HG03378 (cell line): ENCODE measurements at regions not wholly inside any gene's neighbourhood (a gene's known extent, or its start where the extent isn't known, plus 50 kb on each side); places are given as distances from the start of the nearest gene placed in this dataset.

Source experiments
- ATAC-seq: cut with Tn5 transposase; IDR thresholded peaks from one replicate; pipeline ENCODE4 v1.9.1; 2021; ENCODE audit warnings: mild to moderate bottlenecking, moderate library complexity; ENCODE audit not compliant: unreplicated experiment

DNA sequence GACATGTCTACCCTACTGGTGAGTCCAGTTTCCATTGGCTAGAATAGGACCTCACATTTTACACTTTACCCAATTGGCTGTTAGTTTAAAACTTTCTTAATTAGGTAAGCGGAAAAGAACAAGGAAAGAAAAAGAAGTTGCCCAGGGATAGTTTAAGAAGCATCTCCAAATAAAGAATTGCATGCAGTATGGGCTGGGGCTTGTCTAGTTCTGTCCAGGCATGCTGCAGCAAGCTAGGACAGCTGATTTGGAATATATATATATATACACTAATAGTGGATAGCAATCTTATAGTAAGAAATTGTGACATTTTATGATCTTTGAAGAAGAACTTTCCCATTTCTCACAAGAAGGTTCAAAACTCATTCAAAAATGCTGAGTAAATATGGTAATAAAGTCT is 90.0 kb upstream of the ERBB4 start:
- ATAC-seq = no peak

DNA sequence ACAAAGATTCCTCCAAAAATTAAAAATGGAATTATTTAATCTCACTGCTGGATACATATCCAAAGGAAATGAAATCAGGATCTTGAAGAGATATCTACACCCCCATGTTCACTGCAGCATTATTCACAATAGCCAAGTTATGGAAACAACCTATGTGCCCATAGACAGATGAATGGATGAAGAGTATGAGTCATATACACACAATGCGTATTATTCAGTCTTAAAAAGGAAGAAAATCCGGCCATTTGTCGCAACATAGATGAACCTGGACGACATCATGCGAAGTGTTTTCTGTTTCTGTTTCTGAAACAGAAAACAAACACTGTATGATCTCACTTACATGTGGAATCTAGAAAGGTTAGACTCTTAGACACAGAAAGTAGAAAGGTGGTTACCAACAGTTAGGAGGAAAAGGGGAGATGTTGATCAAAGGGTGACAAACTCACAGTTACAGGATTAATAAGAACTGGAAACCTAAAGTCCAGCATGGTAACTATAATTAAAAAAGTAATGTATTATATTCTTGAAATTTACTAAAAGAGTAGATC is 87.8 kb upstream of the ERBB4 start:
- ATAC-seq = no peak

DNA sequence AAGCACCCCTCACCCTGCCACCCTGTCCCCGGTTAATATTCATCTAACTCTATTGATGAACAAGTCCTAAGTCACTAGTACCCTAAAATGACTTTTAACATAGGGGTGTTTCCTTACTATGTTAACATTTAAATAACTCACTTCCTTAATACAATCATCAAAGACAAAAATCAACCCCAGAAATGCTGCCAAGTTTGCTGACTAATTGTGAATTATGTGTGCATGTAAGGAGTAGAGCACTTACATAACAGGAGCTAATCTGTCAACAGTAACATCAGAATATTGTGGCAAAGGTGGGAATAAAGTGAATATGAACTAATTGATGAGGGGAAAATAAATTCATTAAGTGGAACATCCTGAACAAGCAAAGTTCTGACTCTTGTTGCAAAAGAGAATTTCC is 81.4 kb upstream of the ERBB4 start:
- no peak for ATAC-seq

DNA sequence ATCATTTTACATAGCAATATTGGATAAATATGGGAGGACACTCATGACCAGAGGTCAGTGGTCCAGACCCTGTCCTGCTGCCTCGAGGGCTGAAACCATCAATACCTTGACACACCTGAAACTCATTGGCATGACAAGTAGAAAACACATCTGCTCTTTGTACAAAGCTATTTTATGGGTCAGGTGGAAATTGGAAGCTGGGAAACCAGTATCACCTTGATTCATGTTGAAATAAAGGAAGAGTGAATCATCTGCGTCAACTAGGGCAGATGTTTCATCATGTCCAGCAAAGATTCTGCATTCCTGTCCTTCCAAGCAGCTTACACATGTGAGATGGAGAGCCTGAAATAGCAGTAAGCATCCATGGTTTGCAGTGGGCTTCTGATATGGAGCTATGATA is 80.0 kb upstream of the ERBB4 start:
- ATAC-seq = no peak

GRCh38 chr2:212610872-212611425 is 72.3 kb upstream of the ERBB4 start:
- no peak for ATAC-seq

- ATAC-seq = no peak
Measured at GRCh38 chr2:212609479-212609878, 70.9 kb upstream of the ERBB4 start.

- ATAC-seq = no peak
Measured at GRCh38 chr2:212607080-212607479, 68.5 kb upstream of the ERBB4 start.

DNA sequence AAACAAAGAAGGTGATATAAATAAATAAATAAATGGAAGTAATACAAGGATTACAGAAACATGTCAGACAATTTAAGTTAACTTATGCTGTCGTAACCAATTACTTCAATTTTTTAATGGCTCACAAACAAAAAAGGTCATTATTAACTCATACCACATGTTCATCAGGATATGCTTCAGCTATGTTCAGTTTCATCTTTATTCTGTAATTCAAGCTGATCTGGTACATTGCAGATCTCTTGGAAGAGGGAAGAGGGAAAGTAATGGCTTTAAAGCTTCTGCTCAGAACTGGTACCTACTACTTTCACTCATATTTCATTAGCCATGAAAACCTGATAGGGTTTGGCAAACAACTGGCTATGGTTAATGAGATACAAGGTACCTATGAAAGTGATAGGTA is 67.6 kb upstream of the ERBB4 start:
- ATAC-seq = no peak

GRCh38 chr2:212596688-212597087 is 58.1 kb upstream of the ERBB4 start:
- no peak for ATAC-seq

DNA sequence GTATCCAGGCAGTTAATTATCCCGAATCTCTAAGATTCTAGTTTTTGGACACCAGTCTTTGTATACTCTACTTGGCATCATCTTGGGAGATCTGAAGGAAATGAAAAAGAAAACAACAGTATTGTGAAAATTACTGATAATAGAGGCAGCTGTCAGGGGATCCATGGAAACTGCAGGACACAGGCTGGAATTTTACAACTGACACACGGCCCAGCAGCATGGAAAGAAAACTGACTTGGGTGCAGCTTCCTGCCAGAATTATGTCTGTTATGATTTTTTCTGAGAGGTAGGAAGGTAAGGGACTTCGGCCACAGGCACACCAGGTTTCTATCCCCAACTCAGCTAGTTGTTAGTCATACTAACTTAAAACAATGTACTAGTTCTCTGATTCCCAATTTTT is 57.7 kb upstream of the ERBB4 start:
- no peak for ATAC-seq

GRCh38 chr2:212595036-212595654 is 56.5 kb upstream of the ERBB4 start:
- peak; percentile 65 for ATAC-seq

- ATAC-seq = no peak
Measured at GRCh38 chr2:212592695-212593094, 54.1 kb upstream of the ERBB4 start.
